ENCODE measurements at regions not wholly inside any gene's neighbourhood (a gene's known extent, or its start where the extent isn't known, plus 50 kb on each side); places are given as distances from the start of the nearest gene placed in this dataset.

DNA sequence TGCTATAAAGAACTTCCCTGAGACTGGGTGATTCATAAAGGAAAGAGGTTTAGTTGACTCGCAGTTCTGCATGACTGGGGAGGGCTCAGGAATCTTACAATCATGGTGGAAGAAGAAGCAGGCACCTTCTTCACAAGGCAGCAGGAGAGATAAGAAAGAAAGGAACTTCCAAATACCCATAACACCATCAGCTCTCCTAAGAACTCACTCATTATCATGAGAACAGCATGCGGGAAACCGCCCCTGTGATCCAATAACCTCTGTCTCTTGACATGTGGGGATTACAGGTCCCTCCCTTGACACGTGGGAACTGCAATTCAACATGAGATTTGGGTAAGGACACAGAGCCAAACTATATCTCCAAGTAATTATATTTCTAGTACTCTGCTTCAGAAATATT, 163.8 kb upstream of the CDH20 start:
- TF ChIP-seq, protein P1, sequence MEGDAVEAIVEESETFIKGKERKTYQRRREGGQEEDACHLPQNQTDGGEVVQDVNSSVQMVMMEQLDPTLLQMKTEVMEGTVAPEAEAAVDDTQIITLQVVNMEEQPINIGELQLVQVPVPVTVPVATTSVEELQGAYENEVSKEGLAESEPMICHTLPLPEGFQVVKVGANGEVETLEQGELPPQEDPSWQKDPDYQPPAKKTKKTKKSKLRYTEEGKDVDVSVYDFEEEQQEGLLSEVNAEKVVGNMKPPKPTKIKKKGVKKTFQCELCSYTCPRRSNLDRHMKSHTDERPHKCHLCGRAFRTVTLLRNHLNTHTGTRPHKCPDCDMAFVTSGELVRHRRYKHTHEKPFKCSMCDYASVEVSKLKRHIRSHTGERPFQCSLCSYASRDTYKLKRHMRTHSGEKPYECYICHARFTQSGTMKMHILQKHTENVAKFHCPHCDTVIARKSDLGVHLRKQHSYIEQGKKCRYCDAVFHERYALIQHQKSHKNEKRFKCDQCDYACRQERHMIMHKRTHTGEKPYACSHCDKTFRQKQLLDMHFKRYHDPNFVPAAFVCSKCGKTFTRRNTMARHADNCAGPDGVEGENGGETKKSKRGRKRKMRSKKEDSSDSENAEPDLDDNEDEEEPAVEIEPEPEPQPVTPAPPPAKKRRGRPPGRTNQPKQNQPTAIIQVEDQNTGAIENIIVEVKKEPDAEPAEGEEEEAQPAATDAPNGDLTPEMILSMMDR (IDR thresholded peaks at IDR 0.05) = no peak
- TF ChIP-seq CHD2 (IDR thresholded peaks at IDR 0.05; ENCODE audit: low read length, partially characterized antibody) (no peak), POLR2A (IDR thresholded peaks at IDR 0.05; ENCODE audit: low read length) (no peak), SREBF2 (IDR thresholded peaks at IDR 0.05) (no peak), RCOR1 (IDR thresholded peaks at IDR 0.05; ENCODE audit: low read depth, low read length) (no peak), EP300 (IDR thresholded peaks at IDR 0.05) (no peak), EHMT2 (IDR thresholded peaks at IDR 0.05; ENCODE audit: low read depth) (no peak)
- TF ChIP-seq, protein P2, sequence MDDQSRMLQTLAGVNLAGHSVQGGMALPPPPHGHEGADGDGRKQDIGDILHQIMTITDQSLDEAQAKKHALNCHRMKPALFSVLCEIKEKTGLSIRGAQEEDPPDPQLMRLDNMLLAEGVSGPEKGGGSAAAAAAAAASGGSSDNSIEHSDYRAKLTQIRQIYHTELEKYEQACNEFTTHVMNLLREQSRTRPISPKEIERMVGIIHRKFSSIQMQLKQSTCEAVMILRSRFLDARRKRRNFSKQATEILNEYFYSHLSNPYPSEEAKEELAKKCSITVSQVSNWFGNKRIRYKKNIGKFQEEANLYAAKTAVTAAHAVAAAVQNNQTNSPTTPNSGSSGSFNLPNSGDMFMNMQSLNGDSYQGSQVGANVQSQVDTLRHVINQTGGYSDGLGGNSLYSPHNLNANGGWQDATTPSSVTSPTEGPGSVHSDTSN (IDR thresholded peaks at IDR 0.05) = no peak
- TF ChIP-seq, protein P3, sequence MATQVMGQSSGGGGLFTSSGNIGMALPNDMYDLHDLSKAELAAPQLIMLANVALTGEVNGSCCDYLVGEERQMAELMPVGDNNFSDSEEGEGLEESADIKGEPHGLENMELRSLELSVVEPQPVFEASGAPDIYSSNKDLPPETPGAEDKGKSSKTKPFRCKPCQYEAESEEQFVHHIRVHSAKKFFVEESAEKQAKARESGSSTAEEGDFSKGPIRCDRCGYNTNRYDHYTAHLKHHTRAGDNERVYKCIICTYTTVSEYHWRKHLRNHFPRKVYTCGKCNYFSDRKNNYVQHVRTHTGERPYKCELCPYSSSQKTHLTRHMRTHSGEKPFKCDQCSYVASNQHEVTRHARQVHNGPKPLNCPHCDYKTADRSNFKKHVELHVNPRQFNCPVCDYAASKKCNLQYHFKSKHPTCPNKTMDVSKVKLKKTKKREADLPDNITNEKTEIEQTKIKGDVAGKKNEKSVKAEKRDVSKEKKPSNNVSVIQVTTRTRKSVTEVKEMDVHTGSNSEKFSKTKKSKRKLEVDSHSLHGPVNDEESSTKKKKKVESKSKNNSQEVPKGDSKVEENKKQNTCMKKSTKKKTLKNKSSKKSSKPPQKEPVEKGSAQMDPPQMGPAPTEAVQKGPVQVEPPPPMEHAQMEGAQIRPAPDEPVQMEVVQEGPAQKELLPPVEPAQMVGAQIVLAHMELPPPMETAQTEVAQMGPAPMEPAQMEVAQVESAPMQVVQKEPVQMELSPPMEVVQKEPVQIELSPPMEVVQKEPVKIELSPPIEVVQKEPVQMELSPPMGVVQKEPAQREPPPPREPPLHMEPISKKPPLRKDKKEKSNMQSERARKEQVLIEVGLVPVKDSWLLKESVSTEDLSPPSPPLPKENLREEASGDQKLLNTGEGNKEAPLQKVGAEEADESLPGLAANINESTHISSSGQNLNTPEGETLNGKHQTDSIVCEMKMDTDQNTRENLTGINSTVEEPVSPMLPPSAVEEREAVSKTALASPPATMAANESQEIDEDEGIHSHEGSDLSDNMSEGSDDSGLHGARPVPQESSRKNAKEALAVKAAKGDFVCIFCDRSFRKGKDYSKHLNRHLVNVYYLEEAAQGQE (IDR thresholded peaks at IDR 0.05) = no peak
- TF ChIP-seq, protein P4, sequence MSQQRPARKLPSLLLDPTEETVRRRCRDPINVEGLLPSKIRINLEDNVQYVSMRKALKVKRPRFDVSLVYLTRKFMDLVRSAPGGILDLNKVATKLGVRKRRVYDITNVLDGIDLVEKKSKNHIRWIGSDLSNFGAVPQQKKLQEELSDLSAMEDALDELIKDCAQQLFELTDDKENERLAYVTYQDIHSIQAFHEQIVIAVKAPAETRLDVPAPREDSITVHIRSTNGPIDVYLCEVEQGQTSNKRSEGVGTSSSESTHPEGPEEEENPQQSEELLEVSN (IDR thresholded peaks at IDR 0.05; ENCODE audit: borderline replicate concordance, low read depth) = no peak
